SK-N-SH (cell line): ENCODE measurements at regions not wholly inside any gene's neighbourhood (a gene's known extent, or its start where the extent isn't known, plus 50 kb on each side); places are given as distances from the start of the nearest gene placed in this dataset.

Experiments used
- CTCF ChIA-PET: fragments of 300-600, 350-600 bp; formaldehyde crosslinking; extraction: SDS; loops from one replicate; lab custom pipeline; 2021; lab: Yijun Ruan, JAX
- POLR2A ChIA-PET: fragments of 350-600 bp; sonication (Branson Sonifier 250); formaldehyde crosslinking; extraction: SDS; loops from one replicate; lab custom pipeline; 2020; ENCODE audit warnings: antibody characterized with exemption, inconsistent platforms; lab: Yijun Ruan, JAX
- DNase-seq: peaks from one replicate; pipeline ENCODE4 v3.0.0; 2012
- H2AFZ ChIP-seq: fragments of 200-600 bp; sonication (generic); 2 replicates; pipeline ENCODE4 v1.8.1; 2016; ENCODE audit warnings: antibody characterized with exemption, mild to moderate bottlenecking, low read depth
- H3F3A ChIP-seq: fragments of 200-600 bp; sonication (generic); replicated peaks from 2 replicates; pipeline ENCODE3; 2016; ENCODE audit warnings: antibody characterized with exemption, mild to moderate bottlenecking; ENCODE audit not compliant: insufficient read depth
- H3K27ac ChIP-seq, 2 experiments: fragments of 200-500 bp in 1 of 2; fragments of 200-600 bp in 1 of 2; sonication (Bioruptor generic) in 1 of 2; sonication (generic), shearing (Covaris generic) in 1 of 2; 2 replicates each; pipeline versions ENCODE4 v1.5.1 to v1.6.1; 2014 to 2016; ENCODE audit warnings: low read depth in 2 of 2, inconsistent platforms in 1 of 2, low read length in 1 of 2, mild to moderate bottlenecking in 1 of 2, mixed read lengths in 1 of 2
- H3K27me3 ChIP-seq: fragments of 200-600 bp; sonication (generic), shearing (Covaris generic); 2 replicates; pipeline ENCODE4 v1.6.1; 2016; ENCODE audit warnings: mixed run types; ENCODE audit not compliant: insufficient read depth
- H3K36me3 ChIP-seq, 2 experiments: fragments of 200-500 bp in 1 of 2; fragments of 200-600 bp in 1 of 2; sonication (Bioruptor generic) in 1 of 2; sonication (generic) in 1 of 2; replicated peaks in 1 of 2; 2 replicates each; pipeline versions ENCODE3 to v1.5.1; 2014 to 2016; ENCODE audit warnings: low read length in 1 of 2, mild to moderate bottlenecking in 1 of 2; ENCODE audit not compliant: insufficient read depth in 2 of 2, control insufficient read depth in 1 of 2
- H3K4me1 ChIP-seq, 2 experiments: fragments of 200-500 bp in 1 of 2; fragments of 200-600 bp in 1 of 2; sonication (Bioruptor generic) in 1 of 2; sonication (generic), shearing (Covaris generic) in 1 of 2; 2 replicates each; pipeline versions ENCODE4 v1.5.1 to v1.6.1; 2014 to 2016; ENCODE audit warnings: low read depth in 1 of 2, low read length in 1 of 2, mixed run types in 1 of 2; ENCODE audit not compliant: insufficient read depth in 2 of 2, control insufficient read depth in 1 of 2
- H3K4me2 ChIP-seq: fragments of 200-600 bp; sonication (generic), shearing (Covaris generic); 2 replicates; pipeline ENCODE4 v1.6.1; 2017; ENCODE audit warnings: mixed run types
- H3K4me3 ChIP-seq, 2 experiments: fragments of 200-500 bp in 1 of 2; fragments of 200-600 bp in 1 of 2; sonication (Bioruptor generic) in 1 of 2; sonication (generic), shearing (Covaris generic) in 1 of 2; 2 replicates each; pipeline versions ENCODE4 v1.5.1 to v1.8.1; 2014 to 2016; ENCODE audit warnings: low read depth in 2 of 2, inconsistent platforms in 1 of 2, low read length in 1 of 2, mild to moderate bottlenecking in 1 of 2, mixed read lengths in 1 of 2, moderate library complexity in 1 of 2
- H3K79me2 ChIP-seq: fragments of 200-600 bp; sonication (generic); 2 replicates; pipeline ENCODE4 v1.8.1; 2017; ENCODE audit warnings: mild to moderate bottlenecking; ENCODE audit not compliant: insufficient read depth
- H3K9ac ChIP-seq: fragments of 200-600 bp; sonication (generic); 2 replicates; pipeline ENCODE4 v1.6.1; 2017; ENCODE audit warnings: mixed run types
- H3K9me2 ChIP-seq: fragments of 200-600 bp; sonication (generic); 2 replicates; pipeline ENCODE4 v1.6.1; 2017; ENCODE audit warnings: mixed run types
- H3K9me3 ChIP-seq: fragments of 200-600 bp; sonication (generic); 2 replicates; pipeline ENCODE4 v1.6.1; 2017; ENCODE audit warnings: mixed run types, mild to moderate bottlenecking, moderate library complexity
- H4K20me1 ChIP-seq: fragments of 200-600 bp; sonication (generic); 2 replicates; pipeline ENCODE4 v1.6.1; 2017; ENCODE audit warnings: mild to moderate bottlenecking, mixed run types; ENCODE audit not compliant: insufficient read depth
- CHD2 ChIP-seq: fragments of 150-350 bp; IDR thresholded peaks from 2 replicates; pipeline ENCODE4 v1.6.1; 2018; ENCODE audit warnings: low read length; ENCODE audit not compliant: partially characterized antibody
- CTCF ChIP-seq: fragments of 200-600 bp; sonication (generic); IDR thresholded peaks from 2 replicates; pipeline ENCODE4 v1.6.1; 2017; ENCODE audit warnings: antibody characterized with exemption, mild to moderate bottlenecking, moderate library complexity
- FOXM1 ChIP-seq: IDR thresholded peaks from 2 replicates; pipeline ENCODE4 v1.4.0; 2012; ENCODE audit warnings: low read depth, mild to moderate bottlenecking
- GATA2 ChIP-seq: sonication (generic); formaldehyde crosslinking; IDR thresholded peaks from 2 replicates; pipeline ENCODE4 v1.5.0; 2020; ENCODE audit warnings: mild to moderate bottlenecking, missing genetic modification reagents
- POLR2AphosphoS5 ChIP-seq: IDR thresholded peaks from 2 replicates; pipeline ENCODE4 v1.6.1; 2012; ENCODE audit warnings: low read depth, low read length
- REST ChIP-seq: IDR thresholded peaks from 2 replicates; pipeline ENCODE4 v1.6.1; 2012; ENCODE audit warnings: mild to moderate bottlenecking, low read depth, low read length, moderate library complexity
- USF1 ChIP-seq: IDR thresholded peaks from 2 replicates; pipeline ENCODE4 v1.4.0; 2012; ENCODE audit warnings: low read depth, borderline replicate concordance
- WGBS: methylation state at CpG from one replicate; pipeline ENCODE4 v1.1.6; 2017; ENCODE audit warnings: low lambda C conversion rate; 5-methylcytosine and 5-hydroxymethylcytosine counted together

GRCh38 chr19:31175564-31176348 lies 173.5 kb downstream of the TSHZ3 start:
- POLR2A ChIA-PET, result no interaction called here
- H3K79me2 ChIP-seq, result no peaks in the 10 kb centered on the region
- H3K4me3 ChIP-seq, result no peak overlapping the region
- H3K9ac ChIP-seq, result no peak overlapping the region
- no peaks in the 10 kb centered on the region for H4K20me1 ChIP-seq
- TF ChIP-seq FOXM1 (no peak), REST (no peak), POLR2AphosphoS5 (no peak), CTCF (no peak), CHD2 (no peak), USF1 (no peak)
- H3K27me3 ChIP-seq, result no peaks in the 10 kb centered on the region
- CTCF ChIA-PET, result no interaction called here
- 68% methylated on average over 3 of the region's 3 CpGs for WGBS
- no peak for DNase-seq
- H3K9me3 ChIP-seq, result no peaks in the 10 kb centered on the region
- no peaks in the 10 kb centered on the region for H3F3A ChIP-seq
- peaks cover 0 to 8% of the 10 kb centered on the region in 2 experiments; a peak in 1 of 4 replicates for H3K4me1 ChIP-seq
- H3K4me2 ChIP-seq, result no peak overlapping the region
- H3K27ac ChIP-seq, result no peak overlapping the region
- H2AFZ ChIP-seq, result no peak overlapping the region
- H3K9me2 ChIP-seq, result no peaks in the 10 kb centered on the region
- no peaks in the 10 kb centered on the region for H3K36me3 ChIP-seq

GRCh38 chr19:31174948-31175347 lies 174.3 kb downstream of the TSHZ3 start:
- ChIA-PET POLR2A (no interaction called here), CTCF (interaction anchor here (0.5 kb wide), 1 partner anchor 1409 kb away, joined by 3 read pairs; no protein-coding TSS in a partner anchor)
- no peak overlapping the region for H2AFZ ChIP-seq

More at GRCh38 chr19:31174948-31175347, 174.3 kb downstream of the TSHZ3 start:
- Histone ChIP-seq H3K9me2 (no peaks in the 10 kb centered on the region), H3K36me3 (no peaks in the 10 kb centered on the region), H3K9me3 (no peaks in the 10 kb centered on the region), H3K27me3 (no peaks in the 10 kb centered on the region), H3K4me3 (no peak overlapping the region), H3K9ac (no peak overlapping the region), H4K20me1 (no peaks in the 10 kb centered on the region), H3K4me2 (no peak overlapping the region), H3F3A (no peaks in the 10 kb centered on the region), H3K4me1 (peaks cover 0 to 9% of the 10 kb centered on the region in 2 experiments; a peak in 1 of 4 replicates), H3K79me2 (no peaks in the 10 kb centered on the region), H3K27ac (no peak overlapping the region)
- no peak for DNase-seq
- WGBS, result 70% methylated on average over 5 of the region's 5 CpGs
- no peak for TF ChIP-seq FOXM1
- TF ChIP-seq GATA2 (CRISPR knock-in tag), result no peak
- TF ChIP-seq, all 33 proteins: peak for 0
